GM12878 (cell line): ENCODE measurements at regions not wholly inside any gene's neighbourhood (a gene's known extent, or its start where the extent isn't known, plus 50 kb on each side); places are given as distances from the start of the nearest gene placed in this dataset.

Source experiments
- ATAC-seq: fragments of 200-7000 bp; cut with Tn5 transposase; 3 replicates; pipeline ENCODE4 v1.9.1; 2020; ENCODE audit warnings: mild to moderate bottlenecking, moderate library complexity
- BruUV-seq: library from RNA; stranded (reverse); fragments of 400-500 nt; replicated peaks from 2 replicates; lab custom pipeline; 2021; lab: Mats Ljungman, UMichigan
- CTCF ChIA-PET: fragments of 300-600 bp; sonication (Branson Sonifier 250); formaldehyde crosslinking; extraction: SDS; loops from one replicate; lab custom pipeline; 2021; ENCODE audit warnings: inconsistent platforms; lab: Yijun Ruan, JAX
- POLR2A ChIA-PET: fragments of 350-600 bp; formaldehyde crosslinking; extraction: SDS; loops from one replicate; lab custom pipeline; 2021; ENCODE audit warnings: inconsistent platforms; lab: Charles Lee
- RAD21 ChIA-PET: fragments of 300-600 bp; sonication (Branson Sonifier 250); formaldehyde crosslinking; loops from one replicate; lab custom pipeline; 2023; ENCODE audit warnings: antibody characterized with exemption; ENCODE audit not compliant: unreplicated experiment; lab: Charles Lee
- SMC1A ChIA-PET: fragments of 300-600 bp; sonication (Branson Sonifier 250); formaldehyde crosslinking; loops from one replicate; lab custom pipeline; 2023; ENCODE audit not compliant: unreplicated experiment, uncharacterized antibody; lab: Charles Lee
- DNase-seq: peaks from one replicate; pipeline ENCODE4 v3.0.0-alpha.2; 2011; ENCODE audit warnings: low read depth, low spot score
- FAIRE-seq: peaks from 3 replicates; lab custom pipeline; 2011; peaks lifted over from hg19 to GRCh38; lab: Jason Lieb, UNC
- H2AFZ ChIP-seq: 2 replicates; pipeline ENCODE4 v1.6.0; 2011; ENCODE audit warnings: low read depth, low read length, control low read depth; ENCODE audit not compliant: control insufficient read depth
- H3K27ac ChIP-seq: 2 replicates; pipeline ENCODE4 v1.5.1; 2011; ENCODE audit warnings: control low read depth; ENCODE audit not compliant: control insufficient read depth, insufficient read depth
- H3K27me3 ChIP-seq, 2 experiments: replicated peaks in 1 of 2; 2 replicates each; pipeline versions ENCODE4 v1.6.0 to v1.6.1; 2011; ENCODE audit warnings: low read length in 1 of 2; ENCODE audit not compliant: control insufficient read depth in 2 of 2, insufficient read depth in 2 of 2
- H3K36me3 ChIP-seq, 2 experiments: 2 replicates each; pipeline ENCODE4 v1.5.1; 2011; ENCODE audit warnings: low read length in 1 of 2; ENCODE audit not compliant: control insufficient read depth in 2 of 2, insufficient read depth in 2 of 2
- H3K4me1 ChIP-seq: 2 replicates; pipeline ENCODE4 v1.6.1; 2011; ENCODE audit warnings: mild to moderate bottlenecking, low read length, moderate library complexity, mixed read lengths; ENCODE audit not compliant: control insufficient read depth, insufficient read depth
- H3K4me2 ChIP-seq: 2 replicates; pipeline ENCODE4 v1.6.0; 2011; ENCODE audit warnings: control low read depth; ENCODE audit not compliant: control insufficient read depth, insufficient read depth
- H3K4me3 ChIP-seq: fragments of 200-600 bp; sonication (generic); 2 replicates; pipeline ENCODE4 v1.5.1; 2016
- H3K79me2 ChIP-seq: 2 replicates; pipeline ENCODE4 v1.6.0; 2011; ENCODE audit warnings: low read length; ENCODE audit not compliant: control insufficient read depth, insufficient read depth
- H3K9ac ChIP-seq: 2 replicates; pipeline ENCODE4 v1.8.0; 2011; ENCODE audit warnings: low read length, control low read depth, mixed read lengths; ENCODE audit not compliant: control insufficient read depth, insufficient read depth
- H3K9me3 ChIP-seq: replicated peaks from 3 replicates; pipeline ENCODE4 v1.5.1; 2011; ENCODE audit warnings: mild to moderate bottlenecking, low read length; ENCODE audit not compliant: control insufficient read depth, insufficient read depth
- H4K20me1 ChIP-seq: 2 replicates; pipeline ENCODE4 v1.6.0; 2011; ENCODE audit not compliant: control insufficient read depth, insufficient read depth
- FOS ChIP-seq: IDR thresholded peaks from 3 replicates; pipeline ENCODE4 v1.6.1; 2011; ENCODE audit warnings: borderline replicate concordance; ENCODE audit not compliant: insufficient read length; ENCODE audit errors: extremely low read depth
- JUNB ChIP-seq: IDR thresholded peaks from 2 replicates; pipeline ENCODE4 v1.6.1; 2016; ENCODE audit warnings: antibody characterized with exemption, mild to moderate bottlenecking
- KAT2A ChIP-seq: conservative IDR thresholded peaks from 2 replicates; pipeline ENCODE4 v1.6.1; 2011; ENCODE audit warnings: low read depth, low read length; ENCODE audit not compliant: control insufficient read depth
- NR2C1 ChIP-seq: fragments of 450-650 bp; IDR thresholded peaks from 2 replicates; pipeline ENCODE4 v1.6.1; 2017; ENCODE audit warnings: antibody characterized with exemption, mild to moderate bottlenecking, moderate library complexity
- WGBS: methylation state at CpG from one replicate; pipeline ENCODE4 v1.1.6; 2016; ENCODE audit warnings: low lambda C conversion rate; ENCODE audit not compliant: insufficient replicate concordance, insufficient coverage; ENCODE audit errors: missing lambda C conversion rate; 5-methylcytosine and 5-hydroxymethylcytosine counted together
- in situ Hi-C: fragments of 300-500 bp; cut with MboI; formaldehyde crosslinking; loops from 9 replicates; pipeline ENCODE4 v1.14.3; 2018; ENCODE audit warnings: mixed read lengths
- intact Hi-C: fragments of 100-400 bp; cut with micrococcal nuclease; formaldehyde crosslinking; loops from one replicate; pipeline ENCODE4 v1.14.2; 2022; ENCODE audit not compliant: unreplicated experiment

GRCh38 chr6:82013561-82014530 is 233.7 kb downstream of the IBTK start:
- WGBS = 20% methylated on average over 3 of the region's 3 CpGs
- FAIRE-seq (no peak), ATAC-seq (no peak), DNase-seq (no peak)
- ChIA-PET RAD21 (no interaction called here), CTCF (no interaction called here), POLR2A (no interaction called here), SMC1A (no interaction called here)
- H3K36me3 ChIP-seq = no peaks in the 10 kb centered on the region
- in situ Hi-C loops = loop anchor here (25.0 kb wide), 2 partner anchors 1402 to 1802 kb away; no protein-coding TSS in a partner anchor
- no peaks in the 10 kb centered on the region for H3K27me3 ChIP-seq
- intact Hi-C loops = no loop called here
- H3K79me2 ChIP-seq = no peaks in the 10 kb centered on the region
- TF ChIP-seq FOS (no peak), KAT2A (no peak), JUNB (no peak), NR2C1 (no peak)
- no peaks in the 10 kb centered on the region for H3K4me1 ChIP-seq
- no peak overlapping the region for H3K27ac ChIP-seq
- no TSS peak for BruUV-seq
- H2AFZ ChIP-seq = no peak overlapping the region
- H4K20me1 ChIP-seq = no peaks in the 10 kb centered on the region
- no peaks in the 10 kb centered on the region; the same call in 2 of the 3 replicates for H3K9me3 ChIP-seq
- no peak overlapping the region for H3K4me3 ChIP-seq
- H3K9ac ChIP-seq = no peak overlapping the region
- H3K4me2 ChIP-seq = no peak overlapping the region
